ENCODE measurements at regions not wholly inside any gene's neighbourhood (a gene's known extent, or its start where the extent isn't known, plus 50 kb on each side); places are given as distances from the start of the nearest gene placed in this dataset.

DNA sequence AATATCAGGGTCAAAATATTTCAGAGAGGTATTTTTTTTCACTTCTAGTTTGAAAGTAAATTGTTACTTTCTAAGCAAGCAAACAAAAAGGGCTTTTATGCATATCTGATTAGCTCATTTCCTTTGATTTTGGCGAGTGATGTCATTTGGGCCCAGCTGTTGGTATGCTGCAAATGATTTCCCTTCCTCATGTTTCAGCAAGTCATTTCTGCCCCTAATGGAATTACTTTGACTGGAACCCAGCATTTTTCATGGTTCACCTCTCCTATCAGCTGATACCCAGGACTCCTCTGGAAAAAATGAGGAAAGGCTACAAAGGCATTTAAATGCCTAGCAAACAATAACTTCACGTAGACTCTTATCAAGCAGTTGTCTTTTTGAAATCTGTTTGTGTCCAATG lies 500.6 kb downstream of the EBF1 start:
- TF ChIP-seq, protein P1, sequence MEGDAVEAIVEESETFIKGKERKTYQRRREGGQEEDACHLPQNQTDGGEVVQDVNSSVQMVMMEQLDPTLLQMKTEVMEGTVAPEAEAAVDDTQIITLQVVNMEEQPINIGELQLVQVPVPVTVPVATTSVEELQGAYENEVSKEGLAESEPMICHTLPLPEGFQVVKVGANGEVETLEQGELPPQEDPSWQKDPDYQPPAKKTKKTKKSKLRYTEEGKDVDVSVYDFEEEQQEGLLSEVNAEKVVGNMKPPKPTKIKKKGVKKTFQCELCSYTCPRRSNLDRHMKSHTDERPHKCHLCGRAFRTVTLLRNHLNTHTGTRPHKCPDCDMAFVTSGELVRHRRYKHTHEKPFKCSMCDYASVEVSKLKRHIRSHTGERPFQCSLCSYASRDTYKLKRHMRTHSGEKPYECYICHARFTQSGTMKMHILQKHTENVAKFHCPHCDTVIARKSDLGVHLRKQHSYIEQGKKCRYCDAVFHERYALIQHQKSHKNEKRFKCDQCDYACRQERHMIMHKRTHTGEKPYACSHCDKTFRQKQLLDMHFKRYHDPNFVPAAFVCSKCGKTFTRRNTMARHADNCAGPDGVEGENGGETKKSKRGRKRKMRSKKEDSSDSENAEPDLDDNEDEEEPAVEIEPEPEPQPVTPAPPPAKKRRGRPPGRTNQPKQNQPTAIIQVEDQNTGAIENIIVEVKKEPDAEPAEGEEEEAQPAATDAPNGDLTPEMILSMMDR (IDR thresholded peaks at IDR 0.05; ENCODE audit: insufficient read depth, low read length): no peak
- no peak for TF ChIP-seq GABPA (IDR thresholded peaks at IDR 0.05; ENCODE audit: low read depth)
- no peak for TF ChIP-seq REST (IDR thresholded peaks at IDR 0.05; ENCODE audit: insufficient replicate concordance, low read depth)

Data from HL-60 (cell line).